T-cell (primary cell): ENCODE measurements at regions not wholly inside any gene's neighbourhood (a gene's known extent, or its start where the extent isn't known, plus 50 kb on each side); places are given as distances from the start of the nearest gene placed in this dataset.

Source experiments
- ATAC-seq, 4 experiments: fragments of 200-7000 bp in 3 of 4; fragments of 150-1000 bp in 1 of 4; cut with Tn5 transposase; replicated peaks in 1 of 4; 1 replicate in 3 of 4; 2 replicates in 1 of 4; pipeline ENCODE4 v1.10.0; 2021; ENCODE audit warnings: moderate library complexity in 3 of 4, mild to moderate bottlenecking in 2 of 4, moderate number of reproducible peaks in 1 of 4
- CTCF ChIA-PET, 2 donors: fragments of 300-600 bp; sonication (Branson Sonifier 250); formaldehyde crosslinking; loops; one replicate each; lab custom pipeline; 2022; ENCODE audit warnings: antibody characterized with exemption in 2 of 2; lab: Charles Lee
- POLR2A ChIA-PET, 2 donors: fragments of 300-600 bp; sonication (Branson Sonifier 250); formaldehyde crosslinking; loops; one replicate each; lab custom pipeline; 2022; ENCODE audit warnings: antibody characterized with exemption in 2 of 2; lab: Charles Lee
- DNase-seq, 35 experiments: peaks; one replicate each; pipeline versions ENCODE4 v3.0.0 to v3.0.0-alpha.2; 2013 to 2023
- H3K27ac ChIP-seq: one replicate; pipeline ENCODE4 v1.5.1; 2013; ENCODE audit warnings: low read length
- H3K27me3 ChIP-seq, 2 experiments: replicated peaks in 1 of 2; 1 replicate in 1 of 2; 2 replicates in 1 of 2; pipeline versions ENCODE4 v1.6.1 to v1.7.0; 2013; ENCODE audit warnings: low read length in 1 of 2, mixed read lengths in 1 of 2; ENCODE audit not compliant: control insufficient read depth in 2 of 2, insufficient read depth in 2 of 2; ENCODE audit errors: extremely low read depth in 1 of 2
- H3K36me3 ChIP-seq, 2 donors: 1 replicate in 1 of 2; 2 replicates in 1 of 2; pipeline versions ENCODE4 v1.6.1 to v1.7.0; 2013; ENCODE audit warnings: low read length in 1 of 2; ENCODE audit not compliant: control insufficient read depth in 2 of 2, insufficient read depth in 1 of 2; ENCODE audit errors: extremely low read depth in 1 of 2
- H3K4me1 ChIP-seq, 2 experiments: 1 replicate in 1 of 2; 2 replicates in 1 of 2; pipeline versions ENCODE4 v1.6.1 to v1.7.0; 2013; ENCODE audit warnings: low read length in 2 of 2, mixed read lengths in 1 of 2; ENCODE audit not compliant: insufficient read depth in 2 of 2, control insufficient read depth in 1 of 2; ENCODE audit errors: extremely low read depth in 1 of 2
- H3K4me3 ChIP-seq, 2 donors: 1 replicate in 1 of 2; 2 replicates in 1 of 2; pipeline versions ENCODE4 v1.5.1 to v1.7.0; 2013; ENCODE audit warnings: mild to moderate bottlenecking in 2 of 2, low read length in 1 of 2, moderate library complexity in 1 of 2; ENCODE audit not compliant: control insufficient read depth in 1 of 2; ENCODE audit errors: extremely low read depth in 1 of 2
- H3K9me3 ChIP-seq: 2 replicates; pipeline ENCODE4 v1.7.0; 2013
- H3K27ac Mint-ChIP-seq, 2 donors: one replicate each; pipeline ENCODE4 v1.8.0; 2020 to 2021; ENCODE audit warnings: mild to moderate bottlenecking in 2 of 2, mixed read lengths in 2 of 2
- H3K27me3 Mint-ChIP-seq, 2 donors: one replicate each; pipeline ENCODE4 v1.8.0; 2021 to 2022; ENCODE audit warnings: mixed read lengths in 2 of 2
- H3K36me3 Mint-ChIP-seq: one replicate; pipeline ENCODE4 v1.8.0; 2021; ENCODE audit warnings: mixed read lengths
- H3K4me1 Mint-ChIP-seq, 3 donors: one replicate each; pipeline ENCODE4 v1.8.0; 2020 to 2022; ENCODE audit warnings: mixed read lengths in 3 of 3, mild to moderate bottlenecking in 1 of 3
- H3K4me3 Mint-ChIP-seq, 3 donors: one replicate each; pipeline ENCODE4 v1.8.0; 2020 to 2022; ENCODE audit warnings: mild to moderate bottlenecking in 3 of 3, mixed read lengths in 3 of 3, moderate library complexity in 3 of 3
- H3K9me3 Mint-ChIP-seq, 3 donors: one replicate each; pipeline ENCODE4 v1.8.0; 2020 to 2022; ENCODE audit warnings: mixed read lengths in 3 of 3
- WGBS: methylation state at CpG from one replicate; pipeline ENCODE4 v1.1.5; 2013; ENCODE audit warnings: missing lambda C conversion rate; ENCODE audit not compliant: insufficient coverage; 5-methylcytosine and 5-hydroxymethylcytosine counted together

GRCh38 chr4:60750962-60751361 is 449.2 kb upstream of the ADGRL3 start:
- H3K4me1 Mint-ChIP-seq = no peaks in the 10 kb centered on the region
- no peak overlapping the region for H3K27ac Mint-ChIP-seq
- H3K27me3 Mint-ChIP-seq = no peaks in the 10 kb centered on the region
- no peaks in the 10 kb centered on the region for H3K36me3 ChIP-seq
- no peaks in the 10 kb centered on the region for H3K27me3 ChIP-seq
- H3K4me3 ChIP-seq = no peak overlapping the region
- H3K36me3 Mint-ChIP-seq = no peaks in the 10 kb centered on the region
- ChIA-PET POLR2A (no interaction called here), CTCF (no interaction called here)
- no peaks in the 10 kb centered on the region for H3K4me1 ChIP-seq
- H3K27ac ChIP-seq = no peak overlapping the region
- no peaks in the 10 kb centered on the region for H3K9me3 ChIP-seq
- peaks cover 13 to 43% (median 25%) of the 10 kb centered on the region in 3 donors for H3K9me3 Mint-ChIP-seq
- no CpG with 5 or more reads among the region's 4 CpGs for WGBS
- ATAC-seq = no peak
- no peak overlapping the region for H3K4me3 Mint-ChIP-seq
- DNase-seq = no peak

- Mint-ChIP-seq H3K4me3 (no peak overlapping the region), H3K27ac (no peak overlapping the region), H3K4me1 (no peaks in the 10 kb centered on the region), H3K36me3 (no peaks in the 10 kb centered on the region), H3K27me3 (no peaks in the 10 kb centered on the region), H3K9me3 (peaks cover 11 to 53% (median 22%) of the 10 kb centered on the region in 3 donors)
- H3K9me3 ChIP-seq = no peaks in the 10 kb centered on the region
- H3K36me3 ChIP-seq = no peaks in the 10 kb centered on the region
- CTCF ChIA-PET = no interaction called here
- H3K4me3 ChIP-seq = no peak overlapping the region
- WGBS = no CpG with 5 or more reads among the region's 1 CpG
- H3K4me1 ChIP-seq = no peaks in the 10 kb centered on the region
- H3K27me3 ChIP-seq = no peaks in the 10 kb centered on the region
- POLR2A ChIA-PET = no interaction called here
- no peak for ATAC-seq
- no peak overlapping the region for H3K27ac ChIP-seq
- no peak for DNase-seq
Observed at GRCh38 chr4:60757986-60758680, 442.0 kb upstream of the ADGRL3 start.

- ChIA-PET POLR2A (no interaction called here), CTCF (no interaction called here)
- no peaks in the 10 kb centered on the region for H3K36me3 Mint-ChIP-seq
- no peak overlapping the region for H3K27ac ChIP-seq
- no peaks in the 10 kb centered on the region for H3K36me3 ChIP-seq
- no peaks in the 10 kb centered on the region for H3K27me3 Mint-ChIP-seq
- no peaks in the 10 kb centered on the region for H3K27me3 ChIP-seq
- no peaks in the 10 kb centered on the region for H3K4me1 ChIP-seq
- no peak for ATAC-seq
- peaks cover 16 to 52% (median 19%) of the 10 kb centered on the region in 3 donors for H3K9me3 Mint-ChIP-seq
- no peak overlapping the region for H3K4me3 Mint-ChIP-seq
- H3K4me1 Mint-ChIP-seq = no peaks in the 10 kb centered on the region
- no peaks in the 10 kb centered on the region for H3K9me3 ChIP-seq
- 42% methylated on average over 2 of the region's 4 CpGs for WGBS
- no peak for DNase-seq
- H3K4me3 ChIP-seq = no peak overlapping the region
- no peak overlapping the region for H3K27ac Mint-ChIP-seq
Observed at GRCh38 chr4:60759518-60760245, 440.4 kb upstream of the ADGRL3 start.

GRCh38 chr4:60780874-60781273 is 419.3 kb upstream of the ADGRL3 start:
- no peak overlapping the region for H3K4me3 Mint-ChIP-seq
- no peak overlapping the region for H3K27ac Mint-ChIP-seq
- Histone ChIP-seq H3K27me3 (no peaks in the 10 kb centered on the region), H3K27ac (no peak overlapping the region), H3K36me3 (no peaks in the 10 kb centered on the region), H3K4me3 (no peak overlapping the region), H3K9me3 (no peaks in the 10 kb centered on the region), H3K4me1 (no peaks in the 10 kb centered on the region)
- H3K4me1 Mint-ChIP-seq = no peaks in the 10 kb centered on the region
- H3K9me3 Mint-ChIP-seq = peaks cover 6 to 16% (median 9%) of the 10 kb centered on the region in 3 donors
- no peaks in the 10 kb centered on the region for H3K27me3 Mint-ChIP-seq
- ChIA-PET POLR2A (no interaction called here), CTCF (no interaction called here)
- no peaks in the 10 kb centered on the region for H3K36me3 Mint-ChIP-seq
- DNase-seq = no peak
- WGBS = no CpG with 5 or more reads among the region's 3 CpGs
- no peak for ATAC-seq

- POLR2A ChIA-PET = no interaction called here
- no peak for DNase-seq
- Mint-ChIP-seq H3K9me3 (peaks cover 10 to 15% (median 10%) of the 10 kb centered on the region in 3 donors), H3K36me3 (no peaks in the 10 kb centered on the region), H3K27ac (no peak overlapping the region), H3K4me3 (no peak overlapping the region), H3K4me1 (no peaks in the 10 kb centered on the region), H3K27me3 (no peaks in the 10 kb centered on the region)
- Histone ChIP-seq H3K9me3 (no peaks in the 10 kb centered on the region), H3K27me3 (no peaks in the 10 kb centered on the region), H3K4me1 (no peaks in the 10 kb centered on the region), H3K27ac (no peak overlapping the region), H3K36me3 (no peaks in the 10 kb centered on the region), H3K4me3 (no peak overlapping the region)
- no peak for ATAC-seq
- CTCF ChIA-PET = no interaction called here
Observed at GRCh38 chr4:60790608-60791007, 409.5 kb upstream of the ADGRL3 start.

GRCh38 chr4:60794372-60794771 is 405.8 kb upstream of the ADGRL3 start:
- H3K9me3 ChIP-seq = no peaks in the 10 kb centered on the region
- no peak overlapping the region for H3K27ac ChIP-seq
- WGBS = 98% methylated on average over 9 of the region's 14 CpGs
- ChIA-PET POLR2A (no interaction called here), CTCF (no interaction called here)
- no peaks in the 10 kb centered on the region for H3K36me3 ChIP-seq
- H3K4me1 ChIP-seq = no peaks in the 10 kb centered on the region
- H3K36me3 Mint-ChIP-seq = no peaks in the 10 kb centered on the region
- H3K9me3 Mint-ChIP-seq = peaks cover 8 to 13% (median 12%) of the 10 kb centered on the region in 3 donors
- no peak overlapping the region for H3K4me3 ChIP-seq
- H3K27me3 ChIP-seq = no peaks in the 10 kb centered on the region
- DNase-seq (no peak), ATAC-seq (no peak)
- no peak overlapping the region for H3K4me3 Mint-ChIP-seq
- H3K27me3 Mint-ChIP-seq = no peaks in the 10 kb centered on the region
- H3K4me1 Mint-ChIP-seq = no peaks in the 10 kb centered on the region
- no peak overlapping the region for H3K27ac Mint-ChIP-seq
